Neural crest cell (in vitro differentiated cells): ENCODE measurements at regions not wholly inside any gene's neighbourhood (a gene's known extent, or its start where the extent isn't known, plus 50 kb on each side); places are given as distances from the start of the nearest gene placed in this dataset.
A peak's percentile ranks its signal among the peaks of the same experiment; 100 is the strongest.

Experiments
- DNase-seq: peaks from one replicate; pipeline ENCODE4 v3.0.0; 2021; ENCODE audit warnings: low read depth, mixed read lengths, low spot score
- H3K27ac Mint-ChIP-seq: one replicate; pipeline ENCODE4 v1.8.0; 2021; ENCODE audit warnings: mild to moderate bottlenecking, mixed read lengths; ENCODE audit not compliant: unreplicated experiment
- H3K27me3 Mint-ChIP-seq: 2 replicates; pipeline ENCODE4 v1.8.0; 2021; ENCODE audit warnings: low read depth, mild to moderate bottlenecking, mixed read lengths
- H3K36me3 Mint-ChIP-seq: 2 replicates; pipeline ENCODE4 v1.8.0; 2021; ENCODE audit warnings: low read depth, mild to moderate bottlenecking, mixed read lengths
- H3K4me1 Mint-ChIP-seq: 2 replicates; pipeline ENCODE4 v1.8.0; 2021; ENCODE audit warnings: mixed read lengths
- H3K4me3 Mint-ChIP-seq: one replicate; pipeline ENCODE4 v1.8.0; 2021; ENCODE audit warnings: mild to moderate bottlenecking, mixed read lengths
- H3K9me3 Mint-ChIP-seq: 2 replicates; pipeline ENCODE4 v1.8.0; 2021; ENCODE audit warnings: mixed read lengths
- CTCF ChIP-seq: fragments of 200-600 bp; sonication (generic); conservative IDR thresholded peaks from 2 replicates; pipeline ENCODE4 v1.5.0; 2021; ENCODE audit warnings: antibody characterized with exemption, mild to moderate bottlenecking

- no peak for DNase-seq
- TF ChIP-seq CTCF, result no peak
These were observed 242.5 kb upstream of the TMEM229A start for GRCh38 chr7:124275411-124275810.

GRCh38 chr7:124269774-124270173 lies 236.9 kb upstream of the TMEM229A start:
- H3K9me3 Mint-ChIP-seq, result no peaks in the 10 kb centered on the region
- H3K4me1 Mint-ChIP-seq, result peaks cover 6% of the 10 kb centered on the region
- no peak overlapping the region for H3K4me3 Mint-ChIP-seq
- TF ChIP-seq CTCF, result no peak
- peak overlapping the region; percentile 94 for H3K27ac Mint-ChIP-seq
- no peaks in the 10 kb centered on the region for H3K27me3 Mint-ChIP-seq
- no peaks in the 10 kb centered on the region for H3K36me3 Mint-ChIP-seq
- no peak for DNase-seq

More at GRCh38 chr7:124275411-124275810, 242.5 kb upstream of the TMEM229A start:
- Mint-ChIP-seq H3K27ac (no peak overlapping the region), H3K36me3 (no peaks in the 10 kb centered on the region), H3K4me3 (no peak overlapping the region), H3K9me3 (peaks cover 4% of the 10 kb centered on the region), H3K27me3 (no peaks in the 10 kb centered on the region), H3K4me1 (peaks cover 11% of the 10 kb centered on the region)

GRCh38 chr7:124267154-124267553 lies 234.3 kb upstream of the TMEM229A start:
- no peaks in the 10 kb centered on the region for H3K36me3 Mint-ChIP-seq
- H3K9me3 Mint-ChIP-seq, result no peaks in the 10 kb centered on the region
- no peak overlapping the region for H3K27ac Mint-ChIP-seq
- H3K4me1 Mint-ChIP-seq, result peaks cover 6% of the 10 kb centered on the region
- no peak overlapping the region for H3K4me3 Mint-ChIP-seq
- TF ChIP-seq CTCF, result no peak
- H3K27me3 Mint-ChIP-seq, result no peaks in the 10 kb centered on the region
- DNase-seq, result no peak

- no peaks in the 10 kb centered on the region for H3K9me3 Mint-ChIP-seq
- H3K4me1 Mint-ChIP-seq, result peaks cover 7% of the 10 kb centered on the region
- H3K4me3 Mint-ChIP-seq, result no peak overlapping the region
- H3K27ac Mint-ChIP-seq, result no peak overlapping the region
- H3K27me3 Mint-ChIP-seq, result no peaks in the 10 kb centered on the region
- H3K36me3 Mint-ChIP-seq, result no peaks in the 10 kb centered on the region
- no peak for DNase-seq
- no peak for TF ChIP-seq CTCF
These were observed 230.5 kb upstream of the TMEM229A start for GRCh38 chr7:124263232-124263827.

GRCh38 chr7:124261710-124262109 lies 228.8 kb upstream of the TMEM229A start:
- H3K4me1 Mint-ChIP-seq, result peaks cover 12% of the 10 kb centered on the region
- H3K27ac Mint-ChIP-seq, result no peak overlapping the region
- H3K9me3 Mint-ChIP-seq, result no peaks in the 10 kb centered on the region
- no peak for DNase-seq
- no peak overlapping the region for H3K4me3 Mint-ChIP-seq
- H3K36me3 Mint-ChIP-seq, result no peaks in the 10 kb centered on the region
- no peak for TF ChIP-seq CTCF
- H3K27me3 Mint-ChIP-seq, result no peaks in the 10 kb centered on the region
